ENCODE measurements at regions not wholly inside any gene's neighbourhood (a gene's known extent, or its start where the extent isn't known, plus 50 kb on each side); places are given as distances from the start of the nearest gene placed in this dataset.

- no peak for DNase-seq
Measured at GRCh38 chr17:77737442-77738265, 220.8 kb upstream of the TNRC6C start.

- no peak for DNase-seq
Measured at GRCh38 chr17:77738751-77739531, 219.6 kb upstream of the TNRC6C start.

GRCh38 chr17:77740481-77740880 is 218.0 kb upstream of the TNRC6C start:
- DNase-seq: no peak

- DNase-seq: no peak
Measured at GRCh38 chr17:77741109-77741508, 217.4 kb upstream of the TNRC6C start.

GRCh38 chr17:77742579-77742978 is 215.9 kb upstream of the TNRC6C start:
- no peak for DNase-seq

GRCh38 chr17:77744066-77744988 is 214.2 kb upstream of the TNRC6C start:
- DNase-seq: no peak

- DNase-seq: no peak
Measured at GRCh38 chr17:77745702-77746101, 212.8 kb upstream of the TNRC6C start.

- DNase-seq: no peak
Measured at GRCh38 chr17:77746393-77746792, 212.1 kb upstream of the TNRC6C start.

- DNase-seq: no peak
Measured at GRCh38 chr17:77746896-77747554, 211.5 kb upstream of the TNRC6C start.

- DNase-seq: no peak
Measured at GRCh38 chr17:77748436-77748835, 210.1 kb upstream of the TNRC6C start.

- no peak for DNase-seq
Measured at GRCh38 chr17:77749321-77749751, 209.2 kb upstream of the TNRC6C start.

GRCh38 chr17:77749989-77750388 is 208.5 kb upstream of the TNRC6C start:
- DNase-seq: no peak

- no peak for DNase-seq
Measured at GRCh38 chr17:77750427-77751043, 208.0 kb upstream of the TNRC6C start.

GRCh38 chr17:77753246-77753645 is 205.3 kb upstream of the TNRC6C start:
- no peak for DNase-seq

GRCh38 chr17:77753691-77754245 is 204.7 kb upstream of the TNRC6C start:
- no peak for DNase-seq

GRCh38 chr17:77754956-77755355 is 203.5 kb upstream of the TNRC6C start:
- no peak for DNase-seq

- no peak for DNase-seq
Measured at GRCh38 chr17:77755410-77755963, 203.0 kb upstream of the TNRC6C start.

- no peak for DNase-seq
Measured at GRCh38 chr17:77756028-77756427, 202.5 kb upstream of the TNRC6C start.

GRCh38 chr17:77756846-77757560 is 201.5 kb upstream of the TNRC6C start:
- no peak for DNase-seq

- DNase-seq: no peak
Measured at GRCh38 chr17:77757561-77757898, 201.0 kb upstream of the TNRC6C start.

- DNase-seq: no peak
Measured at GRCh38 chr17:77763023-77763422, 195.5 kb upstream of the TNRC6C start.
